ENCODE measurements at regions not wholly inside any gene's neighbourhood (a gene's known extent, or its start where the extent isn't known, plus 50 kb on each side); places are given as distances from the start of the nearest gene placed in this dataset.

GRCh38 chrY:19824136-19824535 lies 79.6 kb upstream of the KDM5D start:
- intact Hi-C loops (cut with micrococcal nuclease), result no loop called here
- Mint-ChIP-seq H3K27me3 (ENCODE audit: low read depth) (no peaks in the 10 kb centered on the region), H3K4me3 (no peak overlapping the region), H3K4me1 (ENCODE audit: low read depth) (peaks cover 4% of the 10 kb centered on the region), H3K9me3 (no peaks in the 10 kb centered on the region), H3K27ac (no peak overlapping the region), H3K36me3 (ENCODE audit: low read depth) (no peaks in the 10 kb centered on the region)
- no peak for DNase-seq
- CTCF ChIA-PET, result no interaction called here

- DNase-seq, result no peak
- H3K27ac Mint-ChIP-seq, result no peak overlapping the region
- no peaks in the 10 kb centered on the region for H3K36me3 Mint-ChIP-seq (ENCODE audit: low read depth)
- intact Hi-C loops (cut with micrococcal nuclease), result loop anchor here (5.0 to 10.0 kb wide), 3 partner anchors 384 to 924 kb away; partner anchors contain the start of gene EIF1AY
- H3K27me3 Mint-ChIP-seq (ENCODE audit: low read depth), result no peaks in the 10 kb centered on the region
- peaks cover 4% of the 10 kb centered on the region for H3K4me1 Mint-ChIP-seq (ENCODE audit: low read depth)
- CTCF ChIA-PET, result no interaction called here
- no peaks in the 10 kb centered on the region for H3K9me3 Mint-ChIP-seq
- H3K4me3 Mint-ChIP-seq, result no peak overlapping the region
Measured at GRCh38 chrY:19818546-19818945, 74.0 kb upstream of the KDM5D start.

GRCh38 chrY:19816920-19817319 lies 72.4 kb upstream of the KDM5D start:
- H3K27me3 Mint-ChIP-seq (ENCODE audit: low read depth), result no peaks in the 10 kb centered on the region
- no peak overlapping the region for H3K4me3 Mint-ChIP-seq
- CTCF ChIA-PET, result interaction anchor here (1.5 kb wide), 1 partner anchor 30 kb away, joined by 4 read pairs; no protein-coding TSS in a partner anchor
- H3K9me3 Mint-ChIP-seq, result no peaks in the 10 kb centered on the region
- H3K36me3 Mint-ChIP-seq (ENCODE audit: low read depth), result no peaks in the 10 kb centered on the region
- intact Hi-C loops (cut with micrococcal nuclease), result loop anchor here (5.0 to 10.0 kb wide), 3 partner anchors 382 to 925 kb away; partner anchors contain the start of gene EIF1AY
- no peak overlapping the region for H3K27ac Mint-ChIP-seq
- no peak for DNase-seq
- peaks cover 4% of the 10 kb centered on the region for H3K4me1 Mint-ChIP-seq (ENCODE audit: low read depth)

- CTCF ChIA-PET, result interaction anchor here (1.5 kb wide), 1 partner anchor 30 kb away, joined by 4 read pairs; no protein-coding TSS in a partner anchor
- H3K27ac Mint-ChIP-seq, result no peak overlapping the region
- intact Hi-C loops (cut with micrococcal nuclease), result loop anchor here (5.0 to 10.0 kb wide), 3 partner anchors 381 to 926 kb away; partner anchors contain the start of gene EIF1AY
Measured at GRCh38 chrY:19816053-19816823, 71.7 kb upstream of the KDM5D start.

More at GRCh38 chrY:19816053-19816823, 71.7 kb upstream of the KDM5D start:
- H3K27me3 Mint-ChIP-seq (ENCODE audit: low read depth), result no peaks in the 10 kb centered on the region
- no peaks in the 10 kb centered on the region for H3K36me3 Mint-ChIP-seq (ENCODE audit: low read depth)
- H3K4me1 Mint-ChIP-seq (ENCODE audit: low read depth), result peaks cover 4% of the 10 kb centered on the region
- no peak for DNase-seq
- no peaks in the 10 kb centered on the region for H3K9me3 Mint-ChIP-seq
- H3K4me3 Mint-ChIP-seq, result peak overlapping the region; percentile 15
